Activated CD8-positive, alpha-beta memory T cell treated with anti-CD3 and anti-CD28 coated beads, Interleukin-2, amount 50 U/mL, for 24 hours (primary cell): ENCODE measurements at regions not wholly inside any gene's neighbourhood (a gene's known extent, or its start where the extent isn't known, plus 50 kb on each side); places are given as distances from the start of the nearest gene placed in this dataset.
"Not testable (repeated sequence)": the region's sequence is repeated elsewhere in the genome, so short reads cannot be mapped to it uniquely, and the experiment has no call there.

Source experiments
- DNase-seq: peaks from one replicate; pipeline ENCODE4 v3.0.0-alpha.2; 2020; ENCODE audit errors: extremely low read depth

- no peak for DNase-seq
These were observed 62.1 kb upstream of the TEKT1 start for GRCh38 chr17:6893382-6894205.

- no peak for DNase-seq
These were observed 62.6 kb upstream of the TEKT1 start for GRCh38 chr17:6894206-6894528.

GRCh38 chr17:6901086-6901485 is 69.6 kb upstream of the TEKT1 start:
- DNase-seq, result no peak

- no peak for DNase-seq
These were observed 71.9 kb upstream of the TEKT1 start for GRCh38 chr17:6903326-6903900.

- no peak for DNase-seq
These were observed 77.3 kb upstream of the TEKT1 start for GRCh38 chr17:6908807-6909206.

- DNase-seq, result no peak
These were observed 79.6 kb upstream of the TEKT1 start for GRCh38 chr17:6910987-6911603.

- no peak for DNase-seq
These were observed 80.9 kb upstream of the TEKT1 start for GRCh38 chr17:6912110-6913051.

- peak; percentile 59 for DNase-seq
These were observed 82.0 kb upstream of the ALOX12 start for GRCh38 chr17:6913608-6914443.

GRCh38 chr17:6914711-6915110 is 81.1 kb upstream of the ALOX12 start:
- DNase-seq, result no peak

- no peak for DNase-seq
These were observed 80.2 kb upstream of the ALOX12 start for GRCh38 chr17:6915620-6916019.

- no peak for DNase-seq
These were observed 76.7 kb upstream of the ALOX12 start for GRCh38 chr17:6919158-6919557.

- DNase-seq, result no peak
These were observed 72.5 kb upstream of the ALOX12 start for GRCh38 chr17:6923385-6923784.

- no peak for DNase-seq
These were observed 71.6 kb upstream of the ALOX12 start for GRCh38 chr17:6924208-6924607.

GRCh38 chr17:6926667-6927066 is 69.2 kb upstream of the ALOX12 start:
- DNase-seq, result no peak

GRCh38 chr17:6927290-6928126 is 68.3 kb upstream of the ALOX12 start:
- no peak for DNase-seq

- DNase-seq, result no peak
These were observed 67.7 kb upstream of the ALOX12 start for GRCh38 chr17:6928193-6928592.

- no peak for DNase-seq
These were observed 65.1 kb upstream of the ALOX12 start for GRCh38 chr17:6930749-6931148.

GRCh38 chr17:6934544-6934943 is 61.3 kb upstream of the ALOX12 start:
- not testable (repeated sequence) for DNase-seq

GRCh38 chr17:6936370-6937028 is 59.4 kb upstream of the ALOX12 start:
- no peak for DNase-seq

GRCh38 chr17:6938637-6939036 is 57.2 kb upstream of the ALOX12 start:
- DNase-seq, result no peak
